ENCODE measurements at regions not wholly inside any gene's neighbourhood (a gene's known extent, or its start where the extent isn't known, plus 50 kb on each side); places are given as distances from the start of the nearest gene placed in this dataset.

- TF ChIP-seq CTCF (conservative IDR thresholded peaks at IDR 0.05; ENCODE audit: low read length) = no peak
- no peak for TF ChIP-seq EZH2phosphoT487 (IDR thresholded peaks at IDR 0.05; ENCODE audit: borderline replicate concordance)
Observed at GRCh38 chr9:75382126-75382525, 293.8 kb downstream of the OSTF1 start.

All from Loucy (cell line).